ENCODE measurements at regions not wholly inside any gene's neighbourhood (a gene's known extent, or its start where the extent isn't known, plus 50 kb on each side); places are given as distances from the start of the nearest gene placed in this dataset.

- in situ Hi-C loops (cut with MboI): no loop called here
- no peak for FAIRE-seq
Measured at GRCh38 chrX:46367491-46367890, 177.7 kb downstream of the ZNF674 start.

More at GRCh38 chrX:46367491-46367890, 177.7 kb downstream of the ZNF674 start:
- ATAC-seq (no peak), DNase-seq (ENCODE audit: extremely low read depth in 1 of 4, low spot score in 3 of 4) (no peak)
- Histone ChIP-seq H3K9me3 (replicated peaks; ENCODE audit: control insufficient read depth, insufficient read depth, low read depth, low read length) (no peaks in the 10 kb centered on the region), H3K27me3 (ENCODE audit: control insufficient read depth in 2 of 2, insufficient read depth in 2 of 2, low read length in 2 of 2) (no peaks in the 10 kb centered on the region), H3K4me1 (replicated peaks in 1 of 2; ENCODE audit: control insufficient read depth in 2 of 2, insufficient read depth in 2 of 2, low read length in 2 of 2) (no peaks in the 10 kb centered on the region), H3K9ac (ENCODE audit: insufficient read depth in 1 of 2, low read depth in 2 of 2, low read length in 2 of 2) (no peak overlapping the region), H3K4me3 (no peak overlapping the region), H4K20me1 (replicated peaks; ENCODE audit: control insufficient read depth, insufficient read depth, low read length) (no peaks in the 10 kb centered on the region), H2AFZ (ENCODE audit: low read depth, low read length) (no peak overlapping the region), H3K27ac (ENCODE audit: extremely low read depth, low read depth, low read length) (no peak overlapping the region), H3K79me2 (ENCODE audit: control insufficient read depth, insufficient read depth, low read length) (no peaks in the 10 kb centered on the region), H3K4me2 (ENCODE audit: insufficient read depth, low read length) (no peak overlapping the region), H3K9me1 (ENCODE audit: control insufficient read depth, insufficient read depth, low read length) (no peaks in the 10 kb centered on the region), H3K36me3 (ENCODE audit: control insufficient read depth, insufficient read depth, low read length) (no peaks in the 10 kb centered on the region)
- no peak for TF ChIP-seq ZNF324 (CRISPR knock-in tag; IDR thresholded peaks at IDR 0.05)
- TF ChIP-seq MAX (CRISPR knock-in tag; IDR thresholded peaks at IDR 0.05): no peak
- TF ChIP-seq CBX1 (IDR thresholded peaks at IDR 0.05; ENCODE audit: low read depth): no peak
- no peak for TF ChIP-seq ZNF764 (CRISPR knock-in tag; IDR thresholded peaks at IDR 0.05; ENCODE audit: low read depth)
- TF ChIP-seq CXXC5 (CRISPR knock-in tag; IDR thresholded peaks at IDR 0.05): no peak
- no peak for TF ChIP-seq PRDM10 (IDR thresholded peaks at IDR 0.05; ENCODE audit: partially characterized antibody)
- no TSS peak for BruUV-seq (replicated peaks)
- CTCF ChIA-PET (ENCODE audit: low intra/inter-chr PET ratio): no interaction called here
- WGBS (ENCODE audit: insufficient coverage, low coverage, missing lambda C conversion rate): 0% methylated on average over 1 of the region's 2 CpGs
- POLR2A ChIA-PET: no interaction called here
- intact Hi-C loops (cut with micrococcal nuclease): no loop called here
